HG03103 (cell line): ENCODE measurements at regions not wholly inside any gene's neighbourhood (a gene's known extent, or its start where the extent isn't known, plus 50 kb on each side); places are given as distances from the start of the nearest gene placed in this dataset.

Experiments
- ATAC-seq: cut with Tn5 transposase; IDR thresholded peaks from one replicate; pipeline ENCODE4 v1.9.1; 2021; ENCODE audit warnings: low read depth; ENCODE audit not compliant: unreplicated experiment

- ATAC-seq = peak; percentile 66
Measured at GRCh38 chr12:38138225-38139221, 178.1 kb upstream of the ALG10B start.

GRCh38 chr12:38139456-38139855 is 177.1 kb upstream of the ALG10B start:
- no peak for ATAC-seq

- no peak for ATAC-seq
Measured at GRCh38 chr12:38141239-38141638, 175.3 kb upstream of the ALG10B start.

GRCh38 chr12:38141861-38142260 is 174.7 kb upstream of the ALG10B start:
- ATAC-seq = no peak

GRCh38 chr12:38142974-38143373 is 173.6 kb upstream of the ALG10B start:
- no peak for ATAC-seq

- ATAC-seq = no peak
Measured at GRCh38 chr12:38144049-38144448, 172.5 kb upstream of the ALG10B start.

- no peak for ATAC-seq
Measured at GRCh38 chr12:38144601-38145436, 171.8 kb upstream of the ALG10B start.

GRCh38 chr12:38149395-38150073 is 167.0 kb upstream of the ALG10B start:
- ATAC-seq = no peak

GRCh38 chr12:38151991-38152700 is 164.4 kb upstream of the ALG10B start:
- ATAC-seq = no peak

- ATAC-seq = no peak
Measured at GRCh38 chr12:38152816-38153736, 163.5 kb upstream of the ALG10B start.

- no peak for ATAC-seq
Measured at GRCh38 chr12:38153737-38154061, 162.9 kb upstream of the ALG10B start.

- ATAC-seq = no peak
Measured at GRCh38 chr12:38154096-38155019, 162.2 kb upstream of the ALG10B start.

- ATAC-seq = no peak
Measured at GRCh38 chr12:38155020-38155395, 161.6 kb upstream of the ALG10B start.

GRCh38 chr12:38155526-38156496 is 160.8 kb upstream of the ALG10B start:
- no peak for ATAC-seq

GRCh38 chr12:38156497-38157245 is 159.9 kb upstream of the ALG10B start:
- no peak for ATAC-seq

GRCh38 chr12:38157274-38157932 is 159.2 kb upstream of the ALG10B start:
- no peak for ATAC-seq
